IMR-90 (cell line): ENCODE measurements at regions not wholly inside any gene's neighbourhood (a gene's known extent, or its start where the extent isn't known, plus 50 kb on each side); places are given as distances from the start of the nearest gene placed in this dataset.

Experiments used
- ATAC-seq: fragments of 200-7000 bp; cut with Tn5 transposase; 2 replicates; pipeline ENCODE4 v1.9.1; 2020; ENCODE audit warnings: low read depth, mild to moderate bottlenecking, moderate library complexity
- BruUV-seq: library from RNA; stranded (reverse); fragments of 400-500 nt; replicated peaks from 2 replicates; lab custom pipeline; 2021; lab: Mats Ljungman, UMichigan
- CTCF ChIA-PET: fragments of 300-600 bp; formaldehyde crosslinking; extraction: SDS; loops from one replicate; lab custom pipeline; 2021; ENCODE audit warnings: antibody characterized with exemption; lab: Yijun Ruan, JAX
- POLR2A ChIA-PET: fragments of 300-600 bp; sonication (Branson Sonifier 250); formaldehyde crosslinking; loops from one replicate; lab custom pipeline; 2022; ENCODE audit warnings: antibody characterized with exemption; ENCODE audit not compliant: unreplicated experiment; lab: Charles Lee
- DNase-seq: peaks from one replicate; pipeline ENCODE4 v3.0.0; 2013
- H2AFZ ChIP-seq: replicated peaks from 2 replicates; pipeline ENCODE3; 2013; ENCODE audit warnings: low read length, mild to moderate bottlenecking; ENCODE audit not compliant: poor library complexity
- H2AK5ac ChIP-seq: 2 replicates; pipeline ENCODE4 v1.6.1; 2013; ENCODE audit warnings: low read depth, low read length, inconsistent platforms
- H2AK9ac ChIP-seq: replicated peaks from 2 replicates; pipeline ENCODE3; 2013; ENCODE audit warnings: mild to moderate bottlenecking, low read depth, low read length, moderate library complexity; ENCODE audit not compliant: poor library complexity
- H2BK120ac ChIP-seq: 2 replicates; pipeline ENCODE4 v1.6.1; 2013; ENCODE audit warnings: low read depth, low read length, inconsistent platforms
- H2BK15ac ChIP-seq: 3 replicates; pipeline ENCODE4 v1.6.1; 2013; ENCODE audit warnings: low read depth, low read length, inconsistent platforms
- H2BK20ac ChIP-seq: 2 replicates; pipeline ENCODE4 v1.6.1; 2013; ENCODE audit warnings: low read depth, mild to moderate bottlenecking, inconsistent platforms, low read length, moderate library complexity
- H2BK5ac ChIP-seq: 2 replicates; pipeline ENCODE4 v1.6.1; 2013; ENCODE audit warnings: mild to moderate bottlenecking, low read depth, low read length, inconsistent platforms; ENCODE audit not compliant: poor library complexity, severe bottlenecking
- H3K14ac ChIP-seq: replicated peaks from 2 replicates; pipeline ENCODE4 v1.6.1; 2013; ENCODE audit warnings: low read depth, low read length, inconsistent platforms
- H3K18ac ChIP-seq: 2 replicates; pipeline ENCODE4 v1.6.1; 2013; ENCODE audit warnings: low read depth, low read length, control low read depth
- H3K23ac ChIP-seq: 2 replicates; pipeline ENCODE4 v1.6.1; 2013; ENCODE audit warnings: low read depth, low read length, inconsistent platforms
- H3K27ac ChIP-seq: 2 replicates; pipeline ENCODE4 v1.5.1; 2013; ENCODE audit warnings: mild to moderate bottlenecking, control low read depth, low read length; ENCODE audit not compliant: insufficient read depth
- H3K27me3 ChIP-seq: 2 replicates; pipeline ENCODE4 v1.6.1; 2013; ENCODE audit warnings: low read length; ENCODE audit not compliant: control insufficient read depth, insufficient read depth
- H3K36me3 ChIP-seq: 2 replicates; pipeline ENCODE4 v1.6.1; 2013; ENCODE audit warnings: low read length, mixed read lengths; ENCODE audit not compliant: control insufficient read depth, insufficient read depth
- H3K4ac ChIP-seq: 2 replicates; pipeline ENCODE4 v1.6.1; 2013; ENCODE audit warnings: low read depth, low read length, inconsistent platforms
- H3K4me1 ChIP-seq: 2 replicates; pipeline ENCODE4 v1.6.1; 2013; ENCODE audit warnings: low read length, mixed read lengths; ENCODE audit not compliant: control insufficient read depth, insufficient read depth
- H3K4me2 ChIP-seq: 2 replicates; pipeline ENCODE4 v1.6.1; 2013; ENCODE audit warnings: low read depth, mild to moderate bottlenecking, control low read depth, low read length, moderate library complexity
- H3K4me3 ChIP-seq: 2 replicates; pipeline ENCODE4 v1.5.1; 2013; ENCODE audit warnings: low read depth, mild to moderate bottlenecking, control low read depth, low read length, moderate library complexity; ENCODE audit not compliant: insufficient read depth
- H3K56ac ChIP-seq: 2 replicates; pipeline ENCODE4 v1.6.1; 2013; ENCODE audit warnings: low read length, inconsistent platforms; ENCODE audit not compliant: insufficient read depth; ENCODE audit errors: extremely low read depth
- H3K79me1 ChIP-seq, 2 experiments: 2 replicates each; pipeline ENCODE4 v1.6.1; 2013; ENCODE audit warnings: low read length in 2 of 2, inconsistent platforms in 1 of 2, low read depth in 1 of 2
- H3K9ac ChIP-seq: 2 replicates; pipeline ENCODE4 v1.6.1; 2013; ENCODE audit warnings: low read depth, low read length, control low read depth
- H3K9me1 ChIP-seq: 2 replicates; pipeline ENCODE4 v1.6.1; 2013; ENCODE audit warnings: low read length, inconsistent platforms; ENCODE audit not compliant: insufficient read depth
- H3K9me3 ChIP-seq: 2 replicates; pipeline ENCODE4 v1.6.1; 2013; ENCODE audit warnings: low read length; ENCODE audit not compliant: control insufficient read depth, insufficient read depth
- H4K20me1 ChIP-seq: 2 replicates; pipeline ENCODE4 v1.6.1; 2013; ENCODE audit warnings: low read length, inconsistent platforms; ENCODE audit not compliant: insufficient read depth
- H4K5ac ChIP-seq: 2 replicates; pipeline ENCODE4 v1.6.1; 2013; ENCODE audit warnings: mild to moderate bottlenecking, low read depth, low read length, control low read depth
- H4K8ac ChIP-seq, 2 experiments: 2 replicates each; pipeline ENCODE4 v1.6.1; 2013; ENCODE audit warnings: low read depth in 2 of 2, low read length in 2 of 2, control low read depth in 1 of 2, inconsistent platforms in 1 of 2
- H4K91ac ChIP-seq: 2 replicates; pipeline ENCODE4 v1.6.1; 2013; ENCODE audit warnings: low read depth, low read length, inconsistent platforms; ENCODE audit not compliant: insufficient read depth
- BHLHE40 ChIP-seq: fragments of 150-350 bp; IDR thresholded peaks from 2 replicates; pipeline ENCODE4 v1.6.1; 2016; ENCODE audit warnings: mild to moderate bottlenecking, low read depth, low read length
- CTCF ChIP-seq: conservative IDR thresholded peaks from 2 replicates; pipeline ENCODE4 v1.5.1; 2012; ENCODE audit warnings: mild to moderate bottlenecking, low read depth, low read length, improper control_type of control experiment
- ELK1 ChIP-seq: fragments of 150-350 bp; IDR thresholded peaks from 2 replicates; pipeline ENCODE4 v1.6.1; 2016; ENCODE audit warnings: low read depth, mild to moderate bottlenecking, low read length, moderate library complexity, borderline replicate concordance
- FOS ChIP-seq: fragments of 150-350 bp; IDR thresholded peaks from 2 replicates; pipeline ENCODE4 v1.6.1; 2016; ENCODE audit warnings: low read depth, low read length
- MAFK ChIP-seq: IDR thresholded peaks from 2 replicates; pipeline ENCODE4 v1.6.1; 2012; ENCODE audit warnings: low read depth, low read length, improper control_type of control experiment
- NFE2L2 ChIP-seq: fragments of 150-350 bp; IDR thresholded peaks from 2 replicates; pipeline ENCODE4 v1.6.1; 2016; ENCODE audit warnings: low read depth, mild to moderate bottlenecking, low read length
- RCOR1 ChIP-seq: IDR thresholded peaks from 2 replicates; pipeline ENCODE4 v1.6.1; 2012; ENCODE audit warnings: mild to moderate bottlenecking, low read length, improper control_type of control experiment; ENCODE audit not compliant: insufficient replicate concordance
- RFX5 ChIP-seq: IDR thresholded peaks from 2 replicates; pipeline ENCODE4 v1.8.0; 2012; ENCODE audit warnings: low read depth, mild to moderate bottlenecking, low read length, moderate library complexity
- USF2 ChIP-seq: fragments of 150-350 bp; IDR thresholded peaks from 2 replicates; pipeline ENCODE4 v1.6.1; 2017; ENCODE audit warnings: mild to moderate bottlenecking, antibody characterized with exemption, low read length, low read depth
- dilution Hi-C: fragments of 300-500 bp; cut with HindIII; formaldehyde crosslinking; loops from one replicate; pipeline ENCODE4 v1.14.3; 2018; ENCODE audit warnings: low sequenced_read_pairs; ENCODE audit not compliant: unreplicated experiment
- in situ Hi-C: fragments of 300-500 bp; cut with MboI; formaldehyde crosslinking; loops from 3 replicates; pipeline ENCODE4 v1.14.3; 2019; ENCODE audit warnings: low sequenced_read_pairs, inconsistent platforms, mixed read lengths
- intact Hi-C: fragments of 100-400 bp; cut with micrococcal nuclease; formaldehyde crosslinking; loops from 2 replicates; pipeline ENCODE4 v1.10.0; 2022

- H3K4me2 ChIP-seq, result no peak overlapping the region
- H2BK20ac ChIP-seq, result no peak overlapping the region
- no peaks in the 10 kb centered on the region for H3K36me3 ChIP-seq
- POLR2A ChIA-PET, result no interaction called here
- CTCF ChIA-PET, result no interaction called here
- no peak overlapping the region for H3K56ac ChIP-seq
- no peak overlapping the region for H3K14ac ChIP-seq
- H4K8ac ChIP-seq, result no peak overlapping the region
- H2AFZ ChIP-seq, result no peak overlapping the region
- no peak overlapping the region for H4K5ac ChIP-seq
- H3K79me1 ChIP-seq, result no peaks in the 10 kb centered on the region
- no peak overlapping the region for H3K4me3 ChIP-seq
- H3K18ac ChIP-seq, result no peak overlapping the region
- no peak overlapping the region for H4K91ac ChIP-seq
- dilution Hi-C loops (no loop called here), in situ Hi-C loops (no loop called here), intact Hi-C loops (no loop called here)
- no peak for TF ChIP-seq RFX5
- no peak for TF ChIP-seq MAFK
- TF ChIP-seq RCOR1, result no peak
- TF ChIP-seq ELK1, result no peak
- TF ChIP-seq FOS, result no peak
- TF ChIP-seq NFE2L2, result no peak
- TF ChIP-seq CTCF, result no peak
- TF ChIP-seq USF2, result no peak
- no peak for TF ChIP-seq BHLHE40
- no peaks in the 10 kb centered on the region for H3K4me1 ChIP-seq
- H3K23ac ChIP-seq, result no peak overlapping the region
- DNase-seq, result no peak
- no peaks in the 10 kb centered on the region for H3K9me3 ChIP-seq
- H2AK9ac ChIP-seq, result no peak overlapping the region
- no peaks in the 10 kb centered on the region for H3K27me3 ChIP-seq
- no peak overlapping the region for H3K4ac ChIP-seq
- no peak overlapping the region for H2BK15ac ChIP-seq
- no peak overlapping the region for H2AK5ac ChIP-seq
- no peak overlapping the region for H3K27ac ChIP-seq
- H3K9me1 ChIP-seq, result no peaks in the 10 kb centered on the region
- BruUV-seq, result no TSS peak
- no peak for ATAC-seq
- no peak overlapping the region for H3K9ac ChIP-seq
- H2BK5ac ChIP-seq, result no peak overlapping the region
- no peaks in the 10 kb centered on the region for H4K20me1 ChIP-seq
- no peak overlapping the region for H2BK120ac ChIP-seq
These were observed 200.1 kb downstream of the AMY1C start for GRCh38 chr1:103949779-103950178.
